Activated CD4-positive, alpha-beta T cell treated with anti-CD3 and anti-CD28 coated beads for 36 hours (primary cell): ENCODE measurements at regions not wholly inside any gene's neighbourhood (a gene's known extent, or its start where the extent isn't known, plus 50 kb on each side); places are given as distances from the start of the nearest gene placed in this dataset.
"Not testable (repeated sequence)": the region's sequence is repeated elsewhere in the genome, so short reads cannot be mapped to it uniquely, and the experiment has no call there.

Experiments
- ATAC-seq: fragments of 200-7000 bp; cut with Tn5 transposase; one replicate; pipeline ENCODE4 v1.10.0; 2021; ENCODE audit warnings: mild to moderate bottlenecking, moderate library complexity
- CTCF ChIA-PET: fragments of 350-600 bp; sonication (Branson Sonifier 250); formaldehyde crosslinking; loops from one replicate; lab custom pipeline; 2021; ENCODE audit warnings: antibody characterized with exemption; lab: Charles Lee
- POLR2A ChIA-PET: fragments of 350-600 bp; sonication (Branson Sonifier 250); formaldehyde crosslinking; loops from one replicate; lab custom pipeline; 2021; ENCODE audit warnings: antibody characterized with exemption, inconsistent platforms; lab: Charles Lee
- DNase-seq: peaks from one replicate; pipeline ENCODE4 v3.0.0-alpha.2; 2020
- H3K27ac Mint-ChIP-seq: one replicate; pipeline ENCODE4 v1.8.0; 2021; ENCODE audit warnings: mixed read lengths
- H3K27me3 Mint-ChIP-seq: one replicate; pipeline ENCODE4 v1.8.0; 2021; ENCODE audit warnings: mixed read lengths
- H3K36me3 Mint-ChIP-seq: one replicate; pipeline ENCODE4 v1.8.0; 2021; ENCODE audit warnings: low read depth, mixed read lengths
- H3K4me1 Mint-ChIP-seq: one replicate; pipeline ENCODE4 v1.8.0; 2021; ENCODE audit warnings: mixed read lengths
- H3K4me3 Mint-ChIP-seq: one replicate; pipeline ENCODE4 v1.8.0; 2021; ENCODE audit warnings: mild to moderate bottlenecking, moderate library complexity, mixed read lengths
- H3K9me3 Mint-ChIP-seq: one replicate; pipeline ENCODE4 v1.8.0; 2021; ENCODE audit warnings: low read depth, mixed read lengths
- intact Hi-C, 2 experiments: fragments of 100-400 bp; cut with DNase I in 1 of 2; cut with micrococcal nuclease in 1 of 2; formaldehyde crosslinking; loops; one replicate each; pipeline versions ENCODE4 v1.14.2 to v1.15.1; 2022 to 2024; cut with DNase I, micrococcal nuclease

- H3K4me3 Mint-ChIP-seq, result no peak overlapping the region
- no peaks in the 10 kb centered on the region for H3K9me3 Mint-ChIP-seq
- DNase-seq, result no peak
- no peaks in the 10 kb centered on the region for H3K27me3 Mint-ChIP-seq
- H3K27ac Mint-ChIP-seq, result no peak overlapping the region
- ChIA-PET CTCF (no interaction called here), POLR2A (no interaction called here)
- ATAC-seq, result no peak
- no peaks in the 10 kb centered on the region for H3K36me3 Mint-ChIP-seq
- intact Hi-C loops, result no loop called here
- no peaks in the 10 kb centered on the region for H3K4me1 Mint-ChIP-seq
Observed at GRCh38 chr18:60893355-60894097, 439.7 kb upstream of the CDH20 start.

- ATAC-seq (no peak), DNase-seq (no peak)
- intact Hi-C loops, result no loop called here
- Mint-ChIP-seq H3K9me3 (no peaks in the 10 kb centered on the region), H3K4me3 (no peak overlapping the region), H3K36me3 (no peaks in the 10 kb centered on the region), H3K27me3 (no peaks in the 10 kb centered on the region), H3K4me1 (no peaks in the 10 kb centered on the region), H3K27ac (no peak overlapping the region)
- CTCF ChIA-PET, result interaction anchor here (1.0 kb wide), 1 partner anchor 27 kb away, joined by 3 read pairs; no protein-coding TSS in a partner anchor
- POLR2A ChIA-PET, result no interaction called here
Observed at GRCh38 chr18:60894254-60894945, 438.8 kb upstream of the CDH20 start.

GRCh38 chr18:60895181-60895580 is 438.0 kb upstream of the CDH20 start:
- H3K27ac Mint-ChIP-seq, result no peak overlapping the region
- DNase-seq (no peak), ATAC-seq (no peak)
- H3K4me3 Mint-ChIP-seq, result no peak overlapping the region
- H3K36me3 Mint-ChIP-seq, result no peaks in the 10 kb centered on the region
- ChIA-PET POLR2A (no interaction called here), CTCF (interaction anchor here (0.7 to 1.0 kb wide), 2 partner anchors 28 to 564 kb away, joined by 3 read pairs; no protein-coding TSS in a partner anchor)
- H3K27me3 Mint-ChIP-seq, result no peaks in the 10 kb centered on the region
- intact Hi-C loops, result no loop called here
- H3K4me1 Mint-ChIP-seq, result no peaks in the 10 kb centered on the region
- no peaks in the 10 kb centered on the region for H3K9me3 Mint-ChIP-seq

GRCh38 chr18:60898111-60898510 is 435.1 kb upstream of the CDH20 start:
- Mint-ChIP-seq H3K36me3 (no peaks in the 10 kb centered on the region), H3K27me3 (no peaks in the 10 kb centered on the region), H3K4me1 (no peaks in the 10 kb centered on the region), H3K4me3 (no peak overlapping the region), H3K9me3 (no peaks in the 10 kb centered on the region), H3K27ac (no peak overlapping the region)
- DNase-seq, result no peak
- POLR2A ChIA-PET, result no interaction called here
- no peak for ATAC-seq
- intact Hi-C loops, result no loop called here
- CTCF ChIA-PET, result no interaction called here

- intact Hi-C loops, result no loop called here
- ATAC-seq (no peak), DNase-seq (no peak)
- H3K27ac Mint-ChIP-seq, result no peak overlapping the region
- no peak overlapping the region for H3K4me3 Mint-ChIP-seq
- H3K36me3 Mint-ChIP-seq, result no peaks in the 10 kb centered on the region
- POLR2A ChIA-PET, result no interaction called here
- H3K4me1 Mint-ChIP-seq, result no peaks in the 10 kb centered on the region
- no peaks in the 10 kb centered on the region for H3K27me3 Mint-ChIP-seq
- peaks cover 2% of the 10 kb centered on the region for H3K9me3 Mint-ChIP-seq
- CTCF ChIA-PET, result no interaction called here
Observed at GRCh38 chr18:60905699-60906098, 427.5 kb upstream of the CDH20 start.

- CTCF ChIA-PET, result no interaction called here
- ATAC-seq (no peak), DNase-seq (no peak)
- intact Hi-C loops, result no loop called here
- Mint-ChIP-seq H3K4me3 (no peak overlapping the region), H3K4me1 (no peaks in the 10 kb centered on the region), H3K27me3 (no peaks in the 10 kb centered on the region), H3K27ac (no peak overlapping the region), H3K36me3 (no peaks in the 10 kb centered on the region), H3K9me3 (peaks cover 1% of the 10 kb centered on the region)
- POLR2A ChIA-PET, result no interaction called here
Observed at GRCh38 chr18:60910534-60910933, 422.7 kb upstream of the CDH20 start.

GRCh38 chr18:60911504-60911903 is 421.7 kb upstream of the CDH20 start:
- CTCF ChIA-PET, result interaction anchor here (0.6 kb wide), 1 partner anchor 591 kb away, joined by 3 read pairs; no protein-coding TSS in a partner anchor
- intact Hi-C loops, result no loop called here
- Mint-ChIP-seq H3K27me3 (no peaks in the 10 kb centered on the region), H3K4me1 (no peaks in the 10 kb centered on the region), H3K27ac (no peak overlapping the region), H3K4me3 (no peak overlapping the region), H3K9me3 (peaks cover 1% of the 10 kb centered on the region), H3K36me3 (no peaks in the 10 kb centered on the region)
- DNase-seq (no peak), ATAC-seq (no peak)
- POLR2A ChIA-PET, result no interaction called here

- no peak for ATAC-seq
- CTCF ChIA-PET, result no interaction called here
- H3K36me3 Mint-ChIP-seq, result no peaks in the 10 kb centered on the region
- H3K27ac Mint-ChIP-seq, result no peak overlapping the region
- intact Hi-C loops, result no loop called here
- POLR2A ChIA-PET, result no interaction called here
- DNase-seq, result no peak
- H3K4me3 Mint-ChIP-seq, result no peak overlapping the region
- no peaks in the 10 kb centered on the region for H3K27me3 Mint-ChIP-seq
- H3K9me3 Mint-ChIP-seq, result peaks cover 1% of the 10 kb centered on the region
- H3K4me1 Mint-ChIP-seq, result no peaks in the 10 kb centered on the region
Observed at GRCh38 chr18:60915160-60915559, 418.1 kb upstream of the CDH20 start.

- H3K4me3 Mint-ChIP-seq, H3K27me3 Mint-ChIP-seq, POLR2A ChIA-PET, H3K9me3 Mint-ChIP-seq, H3K36me3 Mint-ChIP-seq, intact Hi-C loops, DNase-seq, H3K27ac Mint-ChIP-seq, H3K4me1 Mint-ChIP-seq, ATAC-seq: not testable (repeated sequence)
- CTCF ChIA-PET, result interaction anchor here (0.6 kb wide), 1 partner anchor 385 kb away, joined by 4 read pairs; no protein-coding TSS in a partner anchor
Observed at GRCh38 chr18:60918862-60919261, 414.4 kb upstream of the CDH20 start.

GRCh38 chr18:60925892-60926291 is 407.3 kb upstream of the CDH20 start:
- Mint-ChIP-seq H3K4me3 (no peak overlapping the region), H3K9me3 (peaks cover 9% of the 10 kb centered on the region), H3K27me3 (no peaks in the 10 kb centered on the region), H3K27ac (no peak overlapping the region), H3K4me1 (no peaks in the 10 kb centered on the region), H3K36me3 (no peaks in the 10 kb centered on the region)
- ChIA-PET CTCF (no interaction called here), POLR2A (no interaction called here)
- intact Hi-C loops, result no loop called here
- ATAC-seq (no peak), DNase-seq (no peak)

- DNase-seq, result no peak
- ChIA-PET POLR2A (no interaction called here), CTCF (no interaction called here)
- H3K4me3 Mint-ChIP-seq, result no peak overlapping the region
- H3K9me3 Mint-ChIP-seq, result peaks cover 10% of the 10 kb centered on the region
- no peak overlapping the region for H3K27ac Mint-ChIP-seq
- no peaks in the 10 kb centered on the region for H3K36me3 Mint-ChIP-seq
- H3K4me1 Mint-ChIP-seq, result no peaks in the 10 kb centered on the region
- intact Hi-C loops, result no loop called here
- no peaks in the 10 kb centered on the region for H3K27me3 Mint-ChIP-seq
- ATAC-seq, result no peak
Observed at GRCh38 chr18:60929966-60930365, 403.3 kb upstream of the CDH20 start.
